ENCODE measurements at regions not wholly inside any gene's neighbourhood (a gene's known extent, or its start where the extent isn't known, plus 50 kb on each side); places are given as distances from the start of the nearest gene placed in this dataset.

- Mint-ChIP-seq H3K27me3 (ENCODE audit: low read depth) (no peaks in the 10 kb centered on the region), H3K27ac (no peak overlapping the region), H3K4me1 (ENCODE audit: low read depth) (peaks cover 18% of the 10 kb centered on the region), H3K4me3 (no peak overlapping the region), H3K9me3 (ENCODE audit: insufficient read depth) (no peaks in the 10 kb centered on the region), H3K36me3 (ENCODE audit: low read depth) (no peaks in the 10 kb centered on the region)
- ChIA-PET POLR2A (no interaction called here), CTCF (interaction anchor here (1.1 kb wide), 1 partner anchor 18 kb away, joined by 3 read pairs; no protein-coding TSS in a partner anchor)
- DNase-seq, result no peak
- no peak for ATAC-seq
Observed at GRCh38 chr3:143188881-143189280, 69.3 kb downstream of the CHST2 start.

DNA sequence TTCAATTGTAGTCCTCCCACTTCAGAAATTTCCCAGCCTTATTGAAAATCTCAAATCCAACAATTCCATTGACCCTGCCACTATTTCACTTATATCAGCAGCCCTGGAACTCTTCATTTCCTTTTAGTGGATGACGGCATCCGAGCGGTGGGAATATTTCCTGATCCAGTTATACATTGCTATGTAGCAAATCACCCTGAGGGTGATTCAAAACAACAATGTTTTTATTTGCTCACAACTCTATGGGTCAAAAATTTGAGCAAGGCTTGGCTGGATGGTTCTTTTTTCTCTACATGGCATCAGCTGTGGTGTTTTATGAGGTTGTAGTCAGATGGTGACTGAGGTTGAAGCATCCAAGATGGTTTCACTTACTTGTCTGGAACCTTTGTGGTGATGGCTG is 70.5 kb downstream of the CHST2 start:
- Mint-ChIP-seq H3K36me3 (ENCODE audit: low read depth) (no peaks in the 10 kb centered on the region), H3K9me3 (ENCODE audit: insufficient read depth) (no peaks in the 10 kb centered on the region), H3K4me1 (ENCODE audit: low read depth) (peaks cover 18% of the 10 kb centered on the region), H3K4me3 (no peak overlapping the region), H3K27ac (no peak overlapping the region), H3K27me3 (ENCODE audit: low read depth) (no peaks in the 10 kb centered on the region)
- ATAC-seq (no peak), DNase-seq (no peak)
- CTCF ChIA-PET, result no interaction called here
- POLR2A ChIA-PET, result no interaction called here

- CTCF ChIA-PET, result no interaction called here
- DNase-seq (no peak), ATAC-seq (no peak)
- no peaks in the 10 kb centered on the region for H3K36me3 Mint-ChIP-seq (ENCODE audit: low read depth)
- no peaks in the 10 kb centered on the region for H3K27me3 Mint-ChIP-seq (ENCODE audit: low read depth)
- H3K27ac Mint-ChIP-seq, result no peak overlapping the region
- no peaks in the 10 kb centered on the region for H3K9me3 Mint-ChIP-seq (ENCODE audit: insufficient read depth)
- H3K4me3 Mint-ChIP-seq, result no peak overlapping the region
- POLR2A ChIA-PET, result no interaction called here
- peaks cover 18% of the 10 kb centered on the region for H3K4me1 Mint-ChIP-seq (ENCODE audit: low read depth)
Observed at GRCh38 chr3:143192193-143192592, 72.6 kb downstream of the CHST2 start.

GRCh38 chr3:143200001-143200924 is 80.7 kb downstream of the CHST2 start:
- Mint-ChIP-seq H3K9me3 (ENCODE audit: insufficient read depth) (no peaks in the 10 kb centered on the region), H3K4me1 (ENCODE audit: low read depth) (no peaks in the 10 kb centered on the region), H3K4me3 (no peak overlapping the region), H3K27me3 (ENCODE audit: low read depth) (no peaks in the 10 kb centered on the region), H3K27ac (no peak overlapping the region), H3K36me3 (ENCODE audit: low read depth) (no peaks in the 10 kb centered on the region)
- POLR2A ChIA-PET, result no interaction called here
- CTCF ChIA-PET, result no interaction called here
- no peak for ATAC-seq
- DNase-seq, result no peak

DNA sequence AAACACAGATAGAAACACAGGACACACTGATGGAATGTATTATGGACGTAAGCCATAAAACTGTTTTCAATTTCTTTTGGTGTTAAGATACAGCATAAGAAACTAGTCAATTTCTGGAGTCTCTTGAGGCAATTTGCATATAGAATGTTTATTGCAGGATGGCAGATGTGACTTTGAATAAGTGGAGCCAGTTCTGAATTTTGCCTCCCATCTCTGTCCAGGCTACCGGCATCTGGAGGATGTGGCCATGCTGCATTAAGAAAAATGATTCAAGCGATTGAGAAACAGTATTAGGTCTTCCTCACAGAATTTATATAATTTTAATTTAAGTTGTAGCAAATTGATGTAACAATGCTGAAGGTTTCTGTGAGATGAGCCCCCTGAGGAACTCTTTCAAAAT is 81.5 kb downstream of the CHST2 start:
- Mint-ChIP-seq H3K4me3 (no peak overlapping the region), H3K36me3 (ENCODE audit: low read depth) (no peaks in the 10 kb centered on the region), H3K27me3 (ENCODE audit: low read depth) (no peaks in the 10 kb centered on the region), H3K27ac (no peak overlapping the region), H3K4me1 (ENCODE audit: low read depth) (no peaks in the 10 kb centered on the region), H3K9me3 (ENCODE audit: insufficient read depth) (no peaks in the 10 kb centered on the region)
- DNase-seq (no peak), ATAC-seq (no peak)
- ChIA-PET CTCF (interaction anchor here (0.7 kb wide), 1 partner anchor 29 kb away, joined by 3 read pairs; no protein-coding TSS in a partner anchor), POLR2A (no interaction called here)

- H3K4me3 Mint-ChIP-seq, result no peak overlapping the region
- H3K9me3 Mint-ChIP-seq (ENCODE audit: insufficient read depth), result no peaks in the 10 kb centered on the region
- peaks cover 1% of the 10 kb centered on the region for H3K4me1 Mint-ChIP-seq (ENCODE audit: low read depth)
- H3K36me3 Mint-ChIP-seq (ENCODE audit: low read depth), result no peaks in the 10 kb centered on the region
- ATAC-seq, result no peak
- H3K27me3 Mint-ChIP-seq (ENCODE audit: low read depth), result no peaks in the 10 kb centered on the region
- no peak overlapping the region for H3K27ac Mint-ChIP-seq
- DNase-seq, result no peak
- ChIA-PET POLR2A (no interaction called here), CTCF (interaction anchor here (0.7 to 1.1 kb wide), 2 partner anchors 30 to 75 kb away, joined by 3 read pairs; no protein-coding TSS in a partner anchor)
Observed at GRCh38 chr3:143201870-143202752, 82.5 kb downstream of the CHST2 start.

DNA sequence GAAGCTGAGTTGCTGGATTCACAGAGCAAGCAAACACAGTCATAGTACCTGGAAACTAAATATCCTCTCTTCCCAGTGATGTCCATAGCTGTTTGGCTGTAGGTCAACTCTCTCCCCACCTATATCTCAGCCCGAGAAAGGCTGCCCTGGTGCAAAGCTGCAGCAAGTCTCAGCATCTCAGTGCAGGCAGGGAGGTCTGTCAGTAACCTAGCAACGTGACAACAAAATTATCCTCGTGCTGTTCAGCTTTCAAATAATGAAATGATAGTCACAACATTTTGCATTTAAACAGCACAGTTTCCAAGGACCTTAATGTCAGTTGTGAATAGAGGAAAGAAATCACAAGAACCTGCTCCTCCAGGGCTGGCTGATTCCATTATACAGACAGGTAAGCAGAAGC is 83.6 kb downstream of the CHST2 start:
- Mint-ChIP-seq H3K9me3 (ENCODE audit: insufficient read depth) (no peaks in the 10 kb centered on the region), H3K27ac (no peak overlapping the region), H3K27me3 (ENCODE audit: low read depth) (no peaks in the 10 kb centered on the region), H3K4me3 (no peak overlapping the region), H3K36me3 (ENCODE audit: low read depth) (no peaks in the 10 kb centered on the region), H3K4me1 (ENCODE audit: low read depth) (peaks cover 8% of the 10 kb centered on the region)
- no peak for DNase-seq
- ChIA-PET CTCF (interaction anchor here (1.1 kb wide), 1 partner anchor 76 kb away, joined by 3 read pairs; no protein-coding TSS in a partner anchor), POLR2A (no interaction called here)
- no peak for ATAC-seq

DNA sequence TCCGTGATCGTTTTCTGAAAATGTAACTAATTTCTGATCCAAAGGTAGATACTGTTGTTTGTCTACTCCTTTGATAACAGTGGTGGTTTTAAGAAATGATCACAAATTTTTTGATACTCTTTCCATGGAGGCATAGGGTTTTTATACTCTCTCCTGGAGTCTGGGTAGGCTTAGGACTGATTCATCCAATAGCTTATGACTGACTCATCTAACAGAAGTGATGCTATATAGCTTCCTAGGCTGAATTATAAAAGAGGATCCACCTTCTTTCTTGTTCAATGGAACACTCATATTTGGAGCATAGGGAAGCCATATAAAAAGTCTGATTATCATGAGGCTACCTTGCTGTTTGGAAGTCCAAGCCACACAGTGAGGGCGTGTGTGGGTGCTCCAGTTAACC is 84.3 kb downstream of the CHST2 start:
- Mint-ChIP-seq H3K9me3 (ENCODE audit: insufficient read depth) (no peaks in the 10 kb centered on the region), H3K27me3 (ENCODE audit: low read depth) (no peaks in the 10 kb centered on the region), H3K4me1 (ENCODE audit: low read depth) (peaks cover 8% of the 10 kb centered on the region), H3K36me3 (ENCODE audit: low read depth) (no peaks in the 10 kb centered on the region), H3K4me3 (no peak overlapping the region), H3K27ac (no peak overlapping the region)
- POLR2A ChIA-PET, result no interaction called here
- no peak for ATAC-seq
- no peak for DNase-seq
- CTCF ChIA-PET, result interaction anchor here (0.6 kb wide), 1 partner anchor 164 kb away, joined by 3 read pairs; no protein-coding TSS in a partner anchor

- H3K36me3 Mint-ChIP-seq (ENCODE audit: low read depth), result no peaks in the 10 kb centered on the region
- ATAC-seq, result no peak
- H3K27ac Mint-ChIP-seq, result no peak overlapping the region
- H3K4me1 Mint-ChIP-seq (ENCODE audit: low read depth), result peaks cover 12% of the 10 kb centered on the region
- H3K9me3 Mint-ChIP-seq (ENCODE audit: insufficient read depth), result no peaks in the 10 kb centered on the region
- no peak overlapping the region for H3K4me3 Mint-ChIP-seq
- ChIA-PET CTCF (no interaction called here), POLR2A (no interaction called here)
- DNase-seq, result no peak
- no peaks in the 10 kb centered on the region for H3K27me3 Mint-ChIP-seq (ENCODE audit: low read depth)
Observed at GRCh38 chr3:143206955-143207337, 87.4 kb downstream of the CHST2 start.

DNA sequence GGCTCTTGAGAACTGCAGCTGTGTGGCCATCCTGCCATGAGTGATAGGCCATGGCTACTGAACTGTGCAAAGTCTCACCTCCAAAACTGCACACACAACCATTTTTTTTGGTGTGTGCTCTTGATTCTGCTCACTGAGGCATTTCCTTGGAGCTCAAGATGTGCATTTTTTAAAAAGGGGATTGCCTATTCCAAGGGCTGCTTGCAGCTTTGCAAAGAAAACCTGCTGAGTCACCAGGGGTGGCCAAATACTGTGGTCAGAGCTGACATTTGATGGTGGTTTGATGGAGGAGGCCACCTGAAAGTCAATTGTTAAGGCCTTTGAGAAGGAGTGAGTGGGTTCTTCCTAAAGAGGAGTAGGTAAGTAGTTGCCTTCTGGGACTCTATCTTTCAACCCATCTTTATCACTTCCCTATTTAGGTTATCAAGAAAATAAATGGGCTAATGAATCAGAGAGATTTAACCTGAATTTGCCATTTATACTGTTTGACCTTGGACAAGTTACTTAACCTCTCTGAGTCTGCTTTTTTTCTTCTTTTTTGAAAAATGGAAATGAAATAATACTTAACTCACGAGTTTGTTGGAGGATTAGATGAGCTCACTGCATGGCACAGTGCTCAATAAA is 87.9 kb downstream of the CHST2 start:
- Mint-ChIP-seq H3K4me3 (no peak overlapping the region), H3K36me3 (ENCODE audit: low read depth) (no peaks in the 10 kb centered on the region), H3K27me3 (ENCODE audit: low read depth) (no peaks in the 10 kb centered on the region), H3K9me3 (ENCODE audit: insufficient read depth) (no peaks in the 10 kb centered on the region), H3K27ac (no peak overlapping the region), H3K4me1 (ENCODE audit: low read depth) (peaks cover 12% of the 10 kb centered on the region)
- DNase-seq (no peak), ATAC-seq (no peak)
- ChIA-PET POLR2A (no interaction called here), CTCF (no interaction called here)

GRCh38 chr3:143208976-143209714 is 89.6 kb downstream of the CHST2 start:
- POLR2A ChIA-PET, result no interaction called here

More at GRCh38 chr3:143208976-143209714, 89.6 kb downstream of the CHST2 start:
- ATAC-seq (no peak), DNase-seq (no peak)
- H3K36me3 Mint-ChIP-seq (ENCODE audit: low read depth), result no peaks in the 10 kb centered on the region
- no peak overlapping the region for H3K27ac Mint-ChIP-seq
- no peaks in the 10 kb centered on the region for H3K9me3 Mint-ChIP-seq (ENCODE audit: insufficient read depth)
- no peaks in the 10 kb centered on the region for H3K27me3 Mint-ChIP-seq (ENCODE audit: low read depth)
- CTCF ChIA-PET, result interaction anchor here (1.3 kb wide), 1 partner anchor 13 kb away, joined by 3 read pairs; no protein-coding TSS in a partner anchor
- H3K4me1 Mint-ChIP-seq (ENCODE audit: low read depth), result peaks cover 12% of the 10 kb centered on the region
- no peak overlapping the region for H3K4me3 Mint-ChIP-seq
